GM19351 (cell line): ENCODE measurements at regions not wholly inside any gene's neighbourhood (a gene's known extent, or its start where the extent isn't known, plus 50 kb on each side); places are given as distances from the start of the nearest gene placed in this dataset.
"Not testable (repeated sequence)": the region's sequence is repeated elsewhere in the genome, so short reads cannot be mapped to it uniquely, and the experiment has no call there.

Source experiments
- ATAC-seq: cut with Tn5 transposase; IDR thresholded peaks from one replicate; pipeline ENCODE4 v1.9.1; 2021; ENCODE audit warnings: mild to moderate bottlenecking, moderate library complexity; ENCODE audit not compliant: unreplicated experiment

- ATAC-seq = no peak
Observed at GRCh38 chr7:125848157-125848556, 918.5 kb upstream of the POT1 start.

- no peak for ATAC-seq
Observed at GRCh38 chr7:125847692-125848091, 918.1 kb upstream of the POT1 start.

GRCh38 chr7:125847055-125847454 lies 917.4 kb upstream of the POT1 start:
- ATAC-seq = no peak

GRCh38 chr7:125845686-125846085 lies 916.1 kb upstream of the POT1 start:
- no peak for ATAC-seq

GRCh38 chr7:125834421-125834820 lies 904.8 kb upstream of the POT1 start:
- ATAC-seq = no peak

- ATAC-seq = no peak
Observed at GRCh38 chr7:125833839-125834238, 904.2 kb upstream of the POT1 start.

GRCh38 chr7:125830743-125831142 lies 901.1 kb upstream of the POT1 start:
- no peak for ATAC-seq

GRCh38 chr7:125828153-125828700 lies 898.6 kb upstream of the POT1 start:
- no peak for ATAC-seq

- ATAC-seq = no peak
Observed at GRCh38 chr7:125823538-125823937, 893.9 kb upstream of the POT1 start.

GRCh38 chr7:125820495-125820894 lies 890.9 kb upstream of the POT1 start:
- ATAC-seq = no peak

- no peak for ATAC-seq
Observed at GRCh38 chr7:125814100-125814499, 884.5 kb upstream of the POT1 start.

GRCh38 chr7:125806491-125806890 lies 876.9 kb upstream of the POT1 start:
- ATAC-seq = not testable (repeated sequence)

GRCh38 chr7:125804273-125804672 lies 874.6 kb upstream of the POT1 start:
- ATAC-seq = no peak

GRCh38 chr7:125780153-125780552 lies 850.5 kb upstream of the POT1 start:
- no peak for ATAC-seq

- no peak for ATAC-seq
Observed at GRCh38 chr7:125775317-125775716, 845.7 kb upstream of the POT1 start.

- ATAC-seq = no peak
Observed at GRCh38 chr7:125773113-125773785, 843.6 kb upstream of the POT1 start.

GRCh38 chr7:125747966-125748365 lies 818.3 kb upstream of the POT1 start:
- no peak for ATAC-seq

- ATAC-seq = no peak
Observed at GRCh38 chr7:125746510-125746909, 816.9 kb upstream of the POT1 start.

- no peak for ATAC-seq
Observed at GRCh38 chr7:125727215-125727614, 797.6 kb upstream of the POT1 start.

GRCh38 chr7:125695626-125696025 lies 766.0 kb upstream of the POT1 start:
- ATAC-seq = no peak

GRCh38 chr7:125683156-125683555 lies 753.5 kb upstream of the POT1 start:
- no peak for ATAC-seq

- ATAC-seq = peak; percentile 87
Observed at GRCh38 chr7:125681508-125681907, 751.9 kb upstream of the POT1 start.

GRCh38 chr7:125678771-125679170 lies 749.1 kb upstream of the POT1 start:
- no peak for ATAC-seq
